Testis (tissue), 2 donors: ENCODE measurements at regions not wholly inside any gene's neighbourhood (a gene's known extent, or its start where the extent isn't known, plus 50 kb on each side); places are given as distances from the start of the nearest gene placed in this dataset.

Experiments
- DNase-seq: peaks from one replicate; pipeline ENCODE4 v3.0.0-alpha.2; 2019
- H3K27ac ChIP-seq, 2 donors: fragments of 200-600 bp; sonication (generic); one replicate each; pipeline ENCODE4 v1.5.1; 2019
- H3K27me3 ChIP-seq: fragments of 200-600 bp; sonication (generic); one replicate; pipeline ENCODE4 v1.5.1; 2019
- H3K36me3 ChIP-seq: fragments of 200-600 bp; sonication (generic); one replicate; pipeline ENCODE4 v1.5.1; 2017; ENCODE audit warnings: low read depth; ENCODE audit errors: missing control alignments
- H3K4me1 ChIP-seq: fragments of 200-600 bp; sonication (generic); one replicate; pipeline ENCODE4 v1.5.1; 2019
- H3K4me3 ChIP-seq, 2 donors: fragments of 200-600 bp; sonication (generic); one replicate each; pipeline ENCODE4 v1.5.1; 2017 to 2019
- H3K9me3 ChIP-seq: fragments of 200-600 bp; sonication (generic); one replicate; pipeline ENCODE4 v1.5.1; 2017
- POLR2A ChIP-seq: fragments of 450-650 bp; IDR thresholded peaks from one replicate; pipeline ENCODE4 v1.6.1; 2017; ENCODE audit warnings: antibody characterized with exemption, mild to moderate bottlenecking, moderate library complexity
- WGBS, 2 donors: methylation state at CpG; one replicate each; pipeline ENCODE4 v1.1.5; 2018; 5-methylcytosine and 5-hydroxymethylcytosine counted together
- intact Hi-C: fragments of 100-400 bp; cut with DNase I; formaldehyde crosslinking; loops from one replicate; pipeline ENCODE4 v1.15.1; 2023; ENCODE audit warnings: low total_unique reads
- TF ChIP-seq, protein P1 (sequence below), 3 experiments: fragments of 450-650 bp in 2 of 3; fragments of 200-600 bp in 1 of 3; sonication (generic) in 1 of 3; IDR thresholded peaks; one replicate each; pipeline ENCODE4 v1.5.1; 2016 to 2019; ENCODE audit warnings: antibody characterized with exemption in 3 of 3, mild to moderate bottlenecking in 2 of 3, moderate library complexity in 1 of 3

DNA sequence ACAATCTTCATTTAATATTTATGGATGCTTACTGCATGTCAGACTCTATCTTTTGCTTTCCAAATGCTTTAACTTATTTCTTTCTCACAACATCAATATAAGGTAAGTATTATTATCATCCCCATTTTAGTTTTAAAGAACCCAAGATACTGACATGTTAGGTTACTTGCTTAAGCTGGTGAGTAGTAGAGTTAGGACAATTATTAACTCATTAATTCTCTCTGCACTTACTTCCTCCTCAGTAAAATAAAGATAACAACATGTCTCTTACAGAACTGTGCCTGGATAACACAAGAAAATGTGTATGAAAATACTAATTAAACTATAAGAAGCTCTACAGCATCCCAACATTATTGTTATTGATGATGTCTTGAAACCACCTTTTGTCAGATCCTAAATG lies 359.1 kb upstream of the CHST9 start:
- TF ChIP-seq, protein P1, sequence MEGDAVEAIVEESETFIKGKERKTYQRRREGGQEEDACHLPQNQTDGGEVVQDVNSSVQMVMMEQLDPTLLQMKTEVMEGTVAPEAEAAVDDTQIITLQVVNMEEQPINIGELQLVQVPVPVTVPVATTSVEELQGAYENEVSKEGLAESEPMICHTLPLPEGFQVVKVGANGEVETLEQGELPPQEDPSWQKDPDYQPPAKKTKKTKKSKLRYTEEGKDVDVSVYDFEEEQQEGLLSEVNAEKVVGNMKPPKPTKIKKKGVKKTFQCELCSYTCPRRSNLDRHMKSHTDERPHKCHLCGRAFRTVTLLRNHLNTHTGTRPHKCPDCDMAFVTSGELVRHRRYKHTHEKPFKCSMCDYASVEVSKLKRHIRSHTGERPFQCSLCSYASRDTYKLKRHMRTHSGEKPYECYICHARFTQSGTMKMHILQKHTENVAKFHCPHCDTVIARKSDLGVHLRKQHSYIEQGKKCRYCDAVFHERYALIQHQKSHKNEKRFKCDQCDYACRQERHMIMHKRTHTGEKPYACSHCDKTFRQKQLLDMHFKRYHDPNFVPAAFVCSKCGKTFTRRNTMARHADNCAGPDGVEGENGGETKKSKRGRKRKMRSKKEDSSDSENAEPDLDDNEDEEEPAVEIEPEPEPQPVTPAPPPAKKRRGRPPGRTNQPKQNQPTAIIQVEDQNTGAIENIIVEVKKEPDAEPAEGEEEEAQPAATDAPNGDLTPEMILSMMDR (IDR thresholded peaks at IDR 0.05) = no peak
- TF ChIP-seq POLR2A = no peak
- no peaks in the 10 kb centered on the region for H3K36me3 ChIP-seq
- DNase-seq = no peak
- intact Hi-C loops = no loop called here
- H3K27ac ChIP-seq = no peak overlapping the region
- no peaks in the 10 kb centered on the region for H3K27me3 ChIP-seq
- no peak overlapping the region for H3K4me3 ChIP-seq
- H3K9me3 ChIP-seq = no peaks in the 10 kb centered on the region
- H3K4me1 ChIP-seq = no peaks in the 10 kb centered on the region

DNA sequence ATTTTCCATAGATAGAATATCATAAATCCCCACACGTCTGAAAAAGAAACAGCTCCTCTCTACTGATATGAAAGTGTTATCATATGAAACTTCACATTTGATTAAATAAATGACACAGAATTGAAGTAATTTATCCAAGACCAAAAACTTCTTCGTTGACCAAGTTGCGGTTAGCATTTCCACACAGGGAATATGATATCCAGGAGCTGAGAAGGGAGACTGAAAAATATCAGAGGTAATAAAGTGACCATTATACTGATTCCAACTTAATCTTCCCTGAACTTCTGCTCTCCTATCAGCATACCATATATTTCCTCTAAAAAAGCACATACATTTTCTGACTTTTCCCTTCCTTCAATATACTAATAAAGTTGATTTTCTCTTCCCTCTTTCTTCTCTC lies 356.2 kb upstream of the CHST9 start:
- TF ChIP-seq POLR2A = no peak
- TF ChIP-seq, protein P1 (IDR thresholded peaks at IDR 0.05) = no peak
- no peak overlapping the region for H3K27ac ChIP-seq
- no peaks in the 10 kb centered on the region for H3K36me3 ChIP-seq
- H3K4me1 ChIP-seq = no peaks in the 10 kb centered on the region
- WGBS, 2 donors = 70 to 71% methylated on average over 3 of the region's 3 CpGs
- H3K27me3 ChIP-seq = no peaks in the 10 kb centered on the region
- no peaks in the 10 kb centered on the region for H3K9me3 ChIP-seq
- H3K4me3 ChIP-seq = no peak overlapping the region
- intact Hi-C loops = no loop called here
- no peak for DNase-seq

DNA sequence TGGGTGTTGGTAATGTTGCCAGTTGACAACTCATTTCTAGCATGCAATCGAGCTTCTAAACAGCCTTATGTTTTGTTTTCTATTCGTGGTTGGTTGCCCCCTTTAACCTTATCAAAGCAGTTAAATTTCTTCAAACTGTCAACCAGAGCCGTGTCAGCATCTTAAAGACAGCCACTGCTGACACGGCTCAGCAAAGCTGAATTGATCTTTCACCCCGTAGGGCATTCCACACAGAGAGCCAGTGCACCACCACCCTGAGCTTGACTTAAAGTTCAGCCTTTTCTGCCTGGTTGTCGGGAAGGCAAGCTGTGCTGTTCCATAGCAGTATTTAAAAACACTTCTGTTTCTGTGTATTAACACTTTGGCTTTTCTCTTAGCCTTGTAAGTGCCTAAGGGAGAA lies 355.0 kb upstream of the CHST9 start:
- Histone ChIP-seq H3K4me1 (no peaks in the 10 kb centered on the region), H3K36me3 (no peaks in the 10 kb centered on the region), H3K4me3 (no peak overlapping the region), H3K9me3 (no peaks in the 10 kb centered on the region), H3K27ac (no peak overlapping the region), H3K27me3 (no peaks in the 10 kb centered on the region)
- TF ChIP-seq POLR2A = no peak
- TF ChIP-seq, protein P1 (IDR thresholded peaks at IDR 0.05) = no peak
- intact Hi-C loops = no loop called here
- no peak for DNase-seq
- WGBS, 2 donors = 31 to 56% methylated on average over 6 of the region's 6 CpGs

DNA sequence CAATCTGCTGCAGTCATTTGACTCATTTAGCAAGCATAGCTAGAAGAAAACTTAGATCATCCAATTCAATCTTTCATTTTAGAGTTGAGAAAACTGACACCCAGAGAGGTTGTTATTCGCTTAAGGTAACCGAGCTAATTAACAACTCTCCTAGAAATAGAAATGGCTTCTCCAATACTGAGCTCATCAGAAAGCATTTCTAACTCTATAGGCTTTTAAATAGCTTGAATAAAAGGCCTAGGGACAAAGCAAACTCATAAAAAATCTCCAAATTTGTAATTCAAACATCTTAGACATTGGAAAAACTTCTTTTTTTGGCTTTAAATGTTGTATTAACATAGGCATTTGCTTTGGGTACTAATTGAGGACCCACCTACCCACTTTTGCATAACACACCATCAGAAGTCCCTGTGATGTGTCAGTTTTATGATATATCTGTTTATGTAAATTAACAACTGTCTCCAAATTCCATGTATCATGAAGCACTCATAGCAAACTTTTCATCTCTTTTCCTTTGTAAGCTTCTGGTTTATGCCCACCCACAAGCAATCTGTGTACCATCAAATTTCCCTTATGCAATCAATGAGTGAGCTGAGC lies 343.9 kb upstream of the CHST9 start:
- no peak for DNase-seq
- intact Hi-C loops = no loop called here
- Histone ChIP-seq H3K4me3 (no peak overlapping the region), H3K9me3 (no peaks in the 10 kb centered on the region), H3K27ac (no peak overlapping the region), H3K27me3 (no peaks in the 10 kb centered on the region), H3K36me3 (no peaks in the 10 kb centered on the region), H3K4me1 (no peaks in the 10 kb centered on the region)
- WGBS, 2 donors = 83 to 91% methylated on average over 2 of the region's 2 CpGs
- TF ChIP-seq POLR2A = no peak
- TF ChIP-seq, protein P1 (IDR thresholded peaks at IDR 0.05) = no peak

DNA sequence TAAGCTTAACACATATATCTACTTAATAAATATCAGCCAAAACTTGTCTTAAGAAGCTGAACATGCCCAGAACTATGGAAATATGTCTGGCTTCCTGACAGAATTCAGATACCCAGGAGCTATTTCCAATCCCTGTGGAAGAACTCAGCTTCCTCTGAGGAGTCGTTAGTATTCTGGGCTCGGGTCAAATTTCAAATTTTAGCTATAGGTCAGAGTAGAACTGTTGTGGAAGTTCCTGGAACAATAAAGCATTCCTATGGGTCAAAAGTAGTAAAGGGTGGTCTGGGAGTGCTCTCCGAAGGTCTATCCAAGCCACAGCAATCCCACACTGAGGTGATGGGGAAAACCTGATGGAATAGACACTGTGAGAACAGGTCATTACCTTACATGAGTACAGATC lies 342.7 kb upstream of the CHST9 start:
- no peak overlapping the region for H3K4me3 ChIP-seq
- H3K4me1 ChIP-seq = no peaks in the 10 kb centered on the region
- H3K27ac ChIP-seq = no peak overlapping the region
- TF ChIP-seq POLR2A = no peak
- TF ChIP-seq, protein P1 (IDR thresholded peaks at IDR 0.05) = no peak
- intact Hi-C loops = no loop called here
- H3K36me3 ChIP-seq = no peaks in the 10 kb centered on the region
- no peaks in the 10 kb centered on the region for H3K27me3 ChIP-seq
- no peaks in the 10 kb centered on the region for H3K9me3 ChIP-seq
- 57 to 67% methylated on average over 3 of the region's 3 CpGs for WGBS, 2 donors
- no peak for DNase-seq
